Skeletal muscle satellite cell (primary cell): ENCODE measurements at regions not wholly inside any gene's neighbourhood (a gene's known extent, or its start where the extent isn't known, plus 50 kb on each side); places are given as distances from the start of the nearest gene placed in this dataset.
"Not testable (repeated sequence)": the region's sequence is repeated elsewhere in the genome, so short reads cannot be mapped to it uniquely, and the experiment has no call there.

ENCODE experiments used
- H3K27me3 ChIP-seq: 2 replicates; pipeline ENCODE4 v1.7.0; 2013; ENCODE audit warnings: low read length; ENCODE audit not compliant: control insufficient read depth, insufficient read depth
- H3K36me3 ChIP-seq: 2 replicates; pipeline ENCODE4 v1.7.0; 2013; ENCODE audit warnings: mild to moderate bottlenecking, control low read depth, low read length; ENCODE audit not compliant: insufficient read depth
- H3K4me1 ChIP-seq: 2 replicates; pipeline ENCODE4 v1.7.0; 2013; ENCODE audit warnings: low read length; ENCODE audit not compliant: control insufficient read depth, insufficient read depth
- H3K4me2 ChIP-seq: 2 replicates; pipeline ENCODE4 v1.7.0; 2013; ENCODE audit warnings: mild to moderate bottlenecking, low read length
- H3K4me3 ChIP-seq: 2 replicates; pipeline ENCODE4 v1.7.0; 2013; ENCODE audit warnings: low read length
- H3K9ac ChIP-seq: 2 replicates; pipeline ENCODE4 v1.7.0; 2013; ENCODE audit warnings: mild to moderate bottlenecking, low read depth, low read length, moderate library complexity
- H3K9me3 ChIP-seq: replicated peaks from 2 replicates; pipeline ENCODE4 v1.7.0; 2013; ENCODE audit warnings: mild to moderate bottlenecking, control low read depth, low read length

GRCh38 chr1:57590978-57591377 lies 167.1 kb upstream of the DAB1 start:
- H3K4me3 ChIP-seq, result no peak overlapping the region
- H3K9ac ChIP-seq, result no peak overlapping the region

DNA sequence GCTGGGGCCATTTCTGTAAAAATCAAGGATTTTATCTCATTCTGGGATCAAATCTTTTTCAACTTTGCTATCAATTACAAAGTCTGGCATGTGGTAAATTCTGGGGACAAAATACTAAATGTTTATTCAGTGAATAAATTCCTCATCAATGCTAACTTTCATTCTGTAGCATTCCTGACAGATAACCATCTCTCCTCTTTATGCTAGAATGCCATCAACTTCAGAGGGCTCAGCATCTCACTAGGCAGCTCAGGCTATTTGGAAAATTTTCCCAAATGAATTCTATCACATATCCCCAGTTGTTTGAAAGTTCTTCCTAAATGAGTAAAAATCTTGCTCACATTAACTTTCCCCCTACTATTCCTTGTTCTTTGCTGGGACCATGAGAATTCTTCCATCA lies 163.0 kb upstream of the DAB1 start:
- H3K9ac ChIP-seq, result no peak overlapping the region

More at GRCh38 chr1:57590978-57591377, 167.1 kb upstream of the DAB1 start:
- Histone ChIP-seq H3K9me3 (no peaks in the 10 kb centered on the region), H3K27me3 (no peaks in the 10 kb centered on the region), H3K4me2 (no peak overlapping the region), H3K36me3 (no peaks in the 10 kb centered on the region), H3K4me1 (no peaks in the 10 kb centered on the region)

GRCh38 chr1:57578680-57579079 lies 154.8 kb upstream of the DAB1 start:
- Histone ChIP-seq H3K9ac (no peak overlapping the region), H3K4me2 (no peak overlapping the region), H3K4me1 (no peaks in the 10 kb centered on the region), H3K9me3 (no peaks in the 10 kb centered on the region), H3K36me3 (no peaks in the 10 kb centered on the region), H3K27me3 (no peaks in the 10 kb centered on the region), H3K4me3 (no peak overlapping the region)

More for the DNA sequence above, 163.0 kb upstream of the DAB1 start:
- no peaks in the 10 kb centered on the region for H3K9me3 ChIP-seq
- no peaks in the 10 kb centered on the region for H3K4me1 ChIP-seq
- no peak overlapping the region for H3K4me3 ChIP-seq
- H3K27me3 ChIP-seq, result no peaks in the 10 kb centered on the region
- no peak overlapping the region for H3K4me2 ChIP-seq
- H3K36me3 ChIP-seq, result no peaks in the 10 kb centered on the region

DNA sequence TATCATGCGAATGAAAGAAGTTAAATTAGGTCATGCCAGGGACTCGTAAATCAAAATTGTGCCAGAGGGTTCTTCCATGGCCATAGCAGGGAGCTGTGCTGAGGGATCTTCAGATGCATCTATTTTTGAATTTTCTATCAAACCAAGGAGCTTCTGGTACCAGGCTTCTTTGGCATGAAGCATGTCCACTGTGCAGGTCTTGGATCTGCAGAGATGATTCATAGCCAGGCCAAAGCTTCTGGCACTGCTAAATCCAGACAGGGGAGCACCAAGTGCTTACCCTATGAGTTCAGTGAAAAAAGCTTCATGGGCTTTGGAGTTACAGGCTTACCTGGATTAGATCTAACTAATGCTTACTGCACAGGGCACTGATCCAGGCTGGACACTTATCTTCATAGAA lies 154.2 kb upstream of the DAB1 start:
- no peak overlapping the region for H3K9ac ChIP-seq
- no peaks in the 10 kb centered on the region for H3K9me3 ChIP-seq
- no peak overlapping the region for H3K4me3 ChIP-seq
- no peaks in the 10 kb centered on the region for H3K36me3 ChIP-seq
- no peaks in the 10 kb centered on the region for H3K4me1 ChIP-seq
- H3K4me2 ChIP-seq, result no peak overlapping the region
- H3K27me3 ChIP-seq, result no peaks in the 10 kb centered on the region

- no peak overlapping the region for H3K9ac ChIP-seq
- no peaks in the 10 kb centered on the region for H3K27me3 ChIP-seq
- no peak overlapping the region for H3K4me3 ChIP-seq
- H3K36me3 ChIP-seq, result no peaks in the 10 kb centered on the region
- no peaks in the 10 kb centered on the region for H3K4me1 ChIP-seq
- H3K4me2 ChIP-seq, result no peak overlapping the region
- no peaks in the 10 kb centered on the region for H3K9me3 ChIP-seq
Measured at GRCh38 chr1:57576756-57577155, 152.9 kb upstream of the DAB1 start.

DNA sequence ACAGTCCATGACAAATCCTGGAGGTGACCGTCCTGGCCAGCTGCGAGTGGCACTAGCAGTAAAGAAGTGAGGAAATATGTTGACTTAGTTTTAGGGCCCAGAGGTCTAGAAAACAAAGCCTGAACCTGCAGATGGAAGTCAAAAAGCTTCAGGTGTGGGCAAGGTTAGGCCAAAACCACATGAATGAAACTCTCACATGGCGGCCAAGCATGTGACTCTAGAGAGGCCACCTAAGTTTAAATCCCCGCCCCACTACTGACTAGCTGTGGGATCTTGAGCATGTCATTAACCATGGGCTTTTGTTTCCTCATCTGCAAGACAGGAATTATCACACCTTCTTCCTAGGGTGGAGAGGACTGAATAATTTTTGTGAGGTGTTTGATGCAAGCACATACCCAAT lies 148.2 kb upstream of the DAB1 start:
- H3K9me3 ChIP-seq, result no peaks in the 10 kb centered on the region
- H3K9ac ChIP-seq, result no peak overlapping the region
- H3K36me3 ChIP-seq, result no peaks in the 10 kb centered on the region
- H3K4me3 ChIP-seq, result no peak overlapping the region
- H3K27me3 ChIP-seq, result no peaks in the 10 kb centered on the region
- H3K4me2 ChIP-seq, result no peak overlapping the region
- H3K4me1 ChIP-seq, result no peaks in the 10 kb centered on the region

DNA sequence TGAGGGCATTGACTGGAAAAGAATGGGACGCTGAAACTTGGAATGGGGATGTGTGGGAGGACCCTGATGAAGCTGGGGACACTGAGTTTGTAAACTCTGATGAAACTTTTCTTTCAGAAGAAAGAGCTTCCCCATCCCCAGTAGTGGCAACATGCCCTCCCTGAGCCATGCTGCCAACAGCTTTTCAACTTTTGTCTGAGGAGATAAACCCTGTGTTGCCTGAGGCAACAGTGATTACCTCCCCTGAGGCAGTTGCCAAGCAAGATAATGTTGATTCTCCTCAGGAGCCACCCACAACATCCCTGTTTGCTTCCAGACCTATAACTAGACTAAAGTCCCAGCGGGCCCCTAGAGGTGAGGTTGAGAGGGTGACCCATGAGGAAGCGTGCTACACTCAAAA lies 134.2 kb upstream of the DAB1 start:
- not testable (repeated sequence) for H3K9ac ChIP-seq, H3K4me1 ChIP-seq, H3K9me3 ChIP-seq, H3K4me2 ChIP-seq, H3K27me3 ChIP-seq, H3K36me3 ChIP-seq, H3K4me3 ChIP-seq

- Histone ChIP-seq H3K27me3 (no peaks in the 10 kb centered on the region), H3K4me2 (no peak overlapping the region), H3K36me3 (no peaks in the 10 kb centered on the region), H3K9ac (no peak overlapping the region), H3K9me3 (no peaks in the 10 kb centered on the region), H3K4me3 (no peak overlapping the region), H3K4me1 (no peaks in the 10 kb centered on the region)
Measured at GRCh38 chr1:57553666-57554065, 129.8 kb upstream of the DAB1 start.

- no peaks in the 10 kb centered on the region for H3K27me3 ChIP-seq
- no peaks in the 10 kb centered on the region for H3K4me1 ChIP-seq
- H3K36me3 ChIP-seq, result no peaks in the 10 kb centered on the region
- no peaks in the 10 kb centered on the region for H3K9me3 ChIP-seq
- H3K4me2 ChIP-seq, result no peak overlapping the region
- H3K9ac ChIP-seq, result no peak overlapping the region
- no peak overlapping the region for H3K4me3 ChIP-seq
Measured at GRCh38 chr1:57551476-57551875, 127.6 kb upstream of the DAB1 start.

DNA sequence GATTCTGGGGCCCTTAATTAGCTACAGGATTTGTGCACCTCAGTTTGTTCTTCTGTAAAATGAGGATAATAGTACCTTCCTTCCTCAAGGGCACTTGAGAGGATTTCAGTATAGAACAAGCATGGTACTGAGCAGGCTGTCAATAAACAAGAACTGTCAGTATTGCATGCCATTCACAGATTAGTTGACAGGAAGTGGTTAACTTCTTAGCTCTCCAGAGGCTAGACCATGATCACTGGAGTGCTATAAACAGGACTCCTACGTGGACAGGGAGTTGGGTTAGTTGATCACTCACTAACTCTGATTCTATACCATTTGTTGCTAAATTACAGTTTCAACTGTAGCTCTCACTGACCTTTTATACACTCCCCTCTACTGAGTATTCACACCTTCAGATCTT lies 126.2 kb upstream of the DAB1 start:
- H3K4me3 ChIP-seq, result no peak overlapping the region
- no peak overlapping the region for H3K4me2 ChIP-seq
- no peaks in the 10 kb centered on the region for H3K9me3 ChIP-seq
- no peaks in the 10 kb centered on the region for H3K27me3 ChIP-seq
- no peaks in the 10 kb centered on the region for H3K4me1 ChIP-seq
- H3K36me3 ChIP-seq, result no peaks in the 10 kb centered on the region
- no peak overlapping the region for H3K9ac ChIP-seq

DNA sequence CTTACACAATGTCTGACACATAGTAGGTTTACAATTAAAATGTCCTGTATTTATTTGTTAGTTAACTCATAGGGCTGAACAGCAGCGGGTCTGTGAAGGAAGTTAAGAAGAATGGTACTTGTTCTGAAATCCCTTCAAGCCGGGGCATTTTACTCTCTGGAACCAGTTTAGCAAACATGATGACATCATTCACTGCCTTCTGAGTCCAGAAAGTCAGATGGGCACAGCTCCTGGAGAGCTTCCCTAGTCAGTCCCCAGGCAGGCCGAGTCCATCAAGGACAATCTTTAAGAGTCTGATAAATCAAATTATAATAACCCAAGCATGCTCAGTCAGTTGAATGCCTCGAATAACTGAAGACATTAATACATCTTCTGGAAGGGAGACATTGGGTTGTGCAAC lies 125.4 kb upstream of the DAB1 start:
- H3K9me3 ChIP-seq, result no peaks in the 10 kb centered on the region
- no peaks in the 10 kb centered on the region for H3K36me3 ChIP-seq
- H3K4me1 ChIP-seq, result no peaks in the 10 kb centered on the region
- no peak overlapping the region for H3K9ac ChIP-seq
- H3K4me2 ChIP-seq, result no peak overlapping the region
- no peaks in the 10 kb centered on the region for H3K27me3 ChIP-seq
- H3K4me3 ChIP-seq, result no peak overlapping the region

DNA sequence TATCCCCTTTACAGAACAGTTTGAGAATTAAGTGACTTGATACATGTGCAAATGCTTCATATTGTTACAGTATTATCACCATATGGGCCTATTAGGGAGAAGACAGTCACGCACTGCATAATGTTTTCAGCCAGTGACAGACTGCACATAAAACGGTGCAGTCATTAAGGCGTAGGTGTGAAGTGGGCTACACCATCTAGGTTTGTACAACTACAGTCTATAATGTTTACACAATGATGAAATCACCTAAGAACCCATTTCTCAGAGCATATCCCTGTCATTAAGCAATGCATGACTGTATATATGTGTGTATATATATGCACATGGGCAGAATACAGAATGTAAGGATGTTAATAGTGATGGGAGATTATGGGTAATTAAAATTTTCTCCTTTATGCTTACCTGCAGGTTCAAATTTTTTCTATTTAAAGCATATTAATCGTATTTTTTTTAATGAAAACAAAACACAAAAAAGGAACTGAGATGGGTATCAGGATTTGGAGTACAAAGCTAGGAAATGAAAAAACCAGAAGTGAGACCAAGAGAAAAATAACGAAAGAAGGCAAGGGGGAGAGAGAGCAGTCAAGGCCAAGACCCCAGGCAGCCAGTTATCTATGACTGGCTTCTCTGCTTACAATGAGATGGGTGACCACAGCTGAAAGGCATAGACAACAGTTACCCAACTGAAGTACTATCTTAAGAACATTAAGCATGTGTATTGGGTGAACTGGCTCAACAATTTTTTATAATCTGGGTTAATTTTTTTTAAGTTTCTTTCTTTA lies 122.9 kb upstream of the DAB1 start:
- Histone ChIP-seq H3K4me1 (no peaks in the 10 kb centered on the region), H3K4me3 (no peak overlapping the region), H3K36me3 (no peaks in the 10 kb centered on the region), H3K27me3 (no peaks in the 10 kb centered on the region), H3K4me2 (no peak overlapping the region), H3K9me3 (no peaks in the 10 kb centered on the region), H3K9ac (no peak overlapping the region)
